HK-2 (cell line): ENCODE measurements at regions not wholly inside any gene's neighbourhood (a gene's known extent, or its start where the extent isn't known, plus 50 kb on each side); places are given as distances from the start of the nearest gene placed in this dataset.

Experiments
- DNase-seq: peaks from one replicate; pipeline ENCODE4 v3.0.0-alpha.2; 2018; ENCODE audit not compliant: unreplicated experiment

DNA sequence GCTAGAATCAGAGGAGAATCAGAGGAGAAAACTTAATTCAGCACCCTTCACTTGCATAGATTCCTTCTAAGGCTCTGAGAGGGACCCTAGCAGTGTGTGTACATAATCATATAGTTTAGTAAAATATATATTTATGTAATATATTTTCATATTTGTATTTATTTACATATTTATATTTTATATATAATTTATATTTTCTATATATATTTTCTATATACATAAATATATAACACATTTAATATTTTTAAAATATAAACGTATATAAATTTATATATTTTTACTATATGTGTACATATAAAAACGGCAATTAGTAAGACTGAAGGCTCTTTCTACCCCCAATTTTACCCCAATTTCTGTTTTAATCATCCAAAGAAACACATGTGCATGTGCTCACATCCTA, 80.3 kb downstream of the NXPE2 start:
- no peak for DNase-seq

DNA sequence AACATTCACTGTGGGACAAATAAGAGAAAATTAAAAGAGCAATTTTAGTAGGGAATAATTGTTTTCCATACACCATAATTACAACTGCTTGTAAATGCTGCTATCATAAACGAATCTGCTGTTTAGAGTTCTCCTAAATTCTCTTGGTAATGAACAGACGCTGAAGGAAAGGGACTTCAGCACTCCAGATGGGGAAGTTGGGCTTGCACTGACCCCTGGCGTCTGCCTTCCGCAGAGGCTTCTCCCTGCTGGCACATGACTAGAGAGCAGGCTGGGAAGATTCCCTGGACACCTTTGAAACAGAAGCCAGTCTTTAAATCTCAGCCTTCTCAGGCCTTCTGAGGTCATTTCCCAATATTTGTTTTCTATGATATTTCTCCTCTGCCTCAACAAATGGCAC, 84.1 kb downstream of the NXPE2 start:
- DNase-seq, result peak; percentile 30

DNA sequence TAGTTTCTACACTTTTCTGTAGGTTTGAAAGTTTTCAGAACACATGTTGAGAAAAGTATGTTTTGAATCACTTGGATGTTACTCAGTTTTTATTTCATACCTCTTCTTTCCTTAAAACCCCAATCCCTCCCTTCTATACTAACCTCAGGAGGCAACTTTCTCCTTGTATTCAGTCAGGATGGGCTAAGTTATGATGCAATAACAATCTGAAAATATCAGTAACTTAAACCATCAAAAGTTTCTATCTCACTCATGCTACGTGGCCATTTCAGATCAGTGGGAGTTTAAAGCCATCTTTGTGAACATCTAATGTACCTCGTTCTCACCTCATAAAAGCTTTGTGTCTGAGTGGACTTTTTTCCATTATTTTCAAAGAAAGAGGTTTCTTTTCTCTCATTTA, 86.2 kb downstream of the NXPE2 start:
- no peak for DNase-seq

DNA sequence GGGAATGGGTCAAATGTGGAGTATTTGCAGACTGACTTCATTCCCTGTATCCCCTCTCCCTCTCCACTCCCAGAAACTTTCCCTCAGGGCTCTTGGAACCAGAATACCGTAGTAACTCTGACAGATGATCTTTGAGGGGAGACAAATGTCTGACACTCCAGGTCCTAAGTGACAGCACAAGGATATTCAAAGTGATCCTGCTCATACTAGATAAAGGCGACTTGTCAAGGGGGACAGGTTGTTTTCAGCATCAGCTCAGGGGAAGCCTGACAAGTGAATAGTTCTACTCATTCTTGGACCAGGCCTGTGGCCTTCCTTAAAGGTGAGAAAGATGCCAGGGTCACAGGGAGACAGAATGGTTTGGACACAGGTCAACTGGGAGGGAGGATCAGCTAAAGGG, 92.8 kb downstream of the NXPE2 start:
- DNase-seq, result no peak

DNA sequence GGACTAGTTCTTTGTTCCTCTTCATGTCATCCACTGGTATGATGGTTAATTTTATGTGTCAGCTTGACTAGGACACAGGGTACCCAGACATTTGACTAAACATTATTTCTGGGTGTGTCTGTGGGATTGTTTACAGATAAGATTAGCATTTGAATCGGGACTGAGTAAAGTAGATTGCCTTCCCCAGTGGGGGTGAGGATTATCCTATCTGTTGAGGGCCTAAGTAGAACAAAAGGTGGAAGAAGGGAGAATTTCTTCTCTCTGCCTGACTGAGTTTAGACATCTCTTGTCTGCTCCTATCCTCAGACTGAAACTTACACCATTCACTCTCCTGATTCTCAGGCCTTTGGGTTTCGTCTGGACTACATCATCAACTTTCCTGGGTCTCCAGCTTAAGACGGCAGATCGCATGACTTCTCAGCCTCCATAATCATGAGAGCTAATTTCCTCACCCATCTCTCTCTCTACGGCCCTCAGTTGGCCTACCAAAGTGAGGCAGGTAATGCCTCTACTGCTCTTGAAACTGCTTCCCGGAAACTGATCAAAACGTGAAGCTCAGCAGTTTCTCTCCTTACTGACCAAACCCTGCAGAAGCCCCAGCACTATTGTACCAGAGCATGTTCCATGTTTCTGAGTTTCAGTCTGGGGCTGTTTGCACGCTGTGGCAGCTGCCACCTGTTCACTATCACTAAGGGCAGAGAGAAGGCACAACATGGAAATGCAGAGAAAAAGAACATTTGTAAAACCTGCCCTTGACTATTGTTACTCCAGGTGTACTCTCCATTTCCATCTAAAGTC, 95.4 kb downstream of the NXPE2 start:
- DNase-seq, result no peak

DNA sequence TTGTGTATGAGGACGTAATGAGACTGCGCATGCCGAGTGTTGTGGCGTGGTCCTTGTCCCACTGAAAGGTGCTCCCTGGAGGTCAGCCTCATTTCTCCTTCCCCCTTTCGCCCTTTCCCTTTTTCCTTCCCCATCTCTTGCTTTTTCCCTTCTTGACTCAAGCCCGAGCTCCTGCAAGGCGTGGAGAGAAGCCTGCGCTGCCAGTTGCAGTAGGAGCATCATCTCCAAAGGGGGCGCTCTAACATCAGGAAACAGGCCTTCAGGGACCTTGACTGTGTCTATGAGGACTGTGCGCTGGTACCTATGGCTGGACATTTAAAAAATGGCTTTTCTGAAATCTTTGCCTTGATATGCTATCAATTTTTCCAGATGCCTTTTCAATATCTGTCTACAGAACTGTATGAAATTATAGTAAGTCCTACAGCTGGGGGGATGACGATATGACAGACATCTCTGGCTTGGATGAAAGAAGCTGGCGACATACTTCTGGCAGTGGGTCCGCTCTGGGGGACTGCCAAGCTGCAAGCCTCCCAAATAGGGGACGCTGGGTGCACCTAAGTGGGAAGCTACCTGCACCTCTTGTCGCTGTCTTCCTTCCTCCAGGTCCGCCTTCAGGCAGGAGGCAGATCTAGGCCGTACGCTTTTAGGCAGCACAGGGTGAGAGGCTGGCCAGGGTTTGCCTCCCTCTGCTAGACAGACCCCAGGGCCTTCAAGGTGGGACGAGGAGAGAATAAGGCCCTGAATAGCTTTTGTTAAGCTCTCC, 96.5 kb downstream of the NXPE2 start:
- peak; percentile 34 for DNase-seq

DNA sequence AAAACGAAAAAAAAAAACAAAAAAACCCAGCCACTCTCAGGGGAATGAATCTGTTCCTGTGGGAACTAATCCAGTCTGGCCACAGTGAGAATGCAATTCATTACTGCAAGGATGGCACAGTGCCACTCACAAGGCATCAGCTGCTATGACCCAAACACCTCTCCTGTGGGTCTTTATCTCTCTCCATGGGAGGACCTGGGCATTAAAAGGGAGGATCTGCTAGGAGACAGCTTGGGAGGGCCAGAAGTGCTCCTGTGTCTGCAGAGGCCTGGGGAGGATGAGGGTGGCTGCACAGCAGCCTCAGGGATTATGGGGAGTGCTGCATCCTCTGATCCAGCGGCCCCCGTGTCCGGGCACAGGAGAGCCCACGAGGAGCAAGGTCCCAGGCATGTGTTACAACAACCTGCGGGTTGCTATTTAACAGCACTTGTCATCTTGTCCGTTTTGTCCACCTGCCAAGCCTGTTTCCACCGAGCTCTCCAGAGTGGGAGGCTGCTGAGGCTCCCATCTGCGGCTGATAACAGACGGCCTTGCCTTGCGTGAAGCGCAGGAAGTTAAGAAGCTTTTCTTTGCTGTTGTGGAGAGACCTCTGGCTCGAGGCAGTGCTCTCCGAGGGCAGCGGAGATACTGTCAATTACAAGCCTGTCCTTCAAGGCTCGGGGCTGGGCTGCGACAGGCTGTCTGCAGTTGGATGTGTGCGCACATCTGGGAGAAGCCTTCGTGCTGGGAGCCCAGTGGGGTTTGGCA, 97.7 kb downstream of the NXPE2 start:
- DNase-seq, result no peak

DNA sequence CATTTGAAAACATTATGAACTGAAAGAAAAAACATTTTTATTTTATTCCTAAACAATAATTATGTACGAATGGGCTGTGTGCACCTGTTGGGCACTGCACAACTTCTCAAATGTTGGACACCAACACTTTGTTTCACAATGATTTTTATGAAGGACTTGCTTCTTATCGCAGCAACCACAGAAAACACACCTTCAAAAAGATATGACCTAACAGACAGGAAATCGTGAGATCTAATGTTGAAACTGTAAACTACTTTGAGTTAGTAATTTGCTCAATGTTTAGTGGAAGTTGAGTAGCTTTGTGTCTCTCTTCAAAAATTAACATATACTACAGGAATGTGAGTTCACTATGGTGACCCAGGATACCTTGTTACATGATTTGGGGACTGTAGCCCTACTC, 98.6 kb downstream of the NXPE2 start:
- DNase-seq, result no peak

DNA sequence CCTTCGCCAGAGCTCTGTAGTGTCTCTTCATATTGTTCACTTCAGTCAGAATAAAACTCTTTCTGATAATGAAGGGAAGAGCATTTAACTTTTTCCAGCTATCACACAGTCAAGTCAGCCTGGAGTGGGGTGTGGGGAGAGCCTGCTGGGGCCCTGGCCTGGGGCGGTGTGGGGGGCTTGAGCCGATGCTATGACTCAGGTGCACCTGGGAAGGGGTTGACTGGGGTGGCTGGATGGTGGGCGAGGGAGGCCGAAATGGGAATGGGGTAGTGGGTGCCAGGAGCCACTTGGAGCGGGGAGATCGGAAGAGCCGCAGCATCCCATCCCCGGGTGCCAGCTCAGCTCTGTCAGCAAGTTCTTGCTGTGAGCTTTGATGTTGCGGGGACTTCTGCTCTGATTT, 100.9 kb downstream of the NXPE2 start:
- no peak for DNase-seq

DNA sequence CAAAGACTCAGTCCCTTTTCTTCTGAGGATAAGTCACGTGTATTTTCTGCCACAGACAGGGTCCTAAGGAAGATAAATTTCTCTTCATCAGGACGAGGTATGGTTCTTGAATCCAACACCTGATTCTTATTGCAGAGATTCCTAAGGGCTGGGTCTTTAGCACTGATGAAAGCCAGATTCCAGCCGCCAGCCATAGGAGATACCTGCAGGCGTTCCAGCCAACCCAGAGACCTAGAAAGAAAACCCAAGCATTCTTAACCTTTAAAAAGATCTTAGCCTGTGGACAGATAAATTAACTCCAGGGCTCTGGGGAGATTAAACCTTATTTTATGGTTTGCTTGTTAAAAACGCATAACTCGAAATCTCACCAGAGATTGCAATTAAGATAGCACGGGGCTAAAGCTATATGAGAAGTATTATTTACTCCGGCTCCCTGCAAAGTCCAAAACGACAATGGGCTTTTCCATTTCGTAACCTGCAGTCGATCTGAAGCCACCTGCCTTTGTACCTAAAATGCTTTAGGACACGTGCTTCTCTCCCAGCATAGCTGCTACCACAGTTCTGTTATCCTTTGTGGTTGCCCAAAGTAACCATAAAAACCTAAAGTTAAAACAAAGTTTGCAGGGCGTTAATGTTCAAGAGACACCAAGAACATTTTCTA, 104.5 kb downstream of the NXPE2 start:
- DNase-seq, result no peak

DNA sequence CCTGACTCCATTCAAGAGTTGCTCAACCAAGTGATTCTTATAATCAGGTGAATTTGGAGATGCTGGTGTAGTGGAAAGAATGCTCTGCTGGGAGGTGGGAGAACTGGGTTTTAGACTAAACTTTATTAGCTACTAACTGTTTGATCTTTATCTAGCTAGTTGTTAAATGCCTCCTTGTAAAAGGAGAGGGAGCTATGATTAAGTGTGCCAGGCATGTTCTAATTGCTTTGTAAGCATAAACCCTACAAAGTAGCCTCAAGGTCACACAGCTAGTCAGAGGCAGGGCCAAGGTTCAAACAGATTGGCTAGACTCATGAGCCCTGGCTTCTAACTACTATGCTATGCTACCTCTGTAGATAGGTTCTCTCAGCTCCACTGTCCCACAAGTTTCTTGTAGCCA, 105.5 kb downstream of the NXPE2 start:
- DNase-seq, result no peak

DNA sequence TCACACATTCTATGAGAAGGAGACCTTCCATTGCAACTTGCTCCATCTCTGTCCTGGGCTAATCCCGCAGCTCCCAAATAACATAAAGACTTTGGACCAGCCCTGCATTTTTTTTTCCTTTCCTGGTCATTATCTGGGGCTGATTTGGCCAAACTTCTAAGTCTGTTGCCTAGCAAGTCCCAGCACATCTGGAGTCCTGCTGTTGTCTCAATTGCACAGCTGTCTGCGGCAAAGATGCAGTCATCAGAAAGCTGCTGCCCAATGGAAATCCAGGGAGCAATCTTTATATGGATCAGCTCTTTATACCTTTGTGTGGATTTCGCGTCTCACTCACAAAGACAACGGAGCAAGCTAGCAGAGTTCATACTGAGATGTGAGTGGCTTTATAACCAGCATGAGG, 105.9 kb downstream of the NXPE2 start:
- DNase-seq, result no peak

DNA sequence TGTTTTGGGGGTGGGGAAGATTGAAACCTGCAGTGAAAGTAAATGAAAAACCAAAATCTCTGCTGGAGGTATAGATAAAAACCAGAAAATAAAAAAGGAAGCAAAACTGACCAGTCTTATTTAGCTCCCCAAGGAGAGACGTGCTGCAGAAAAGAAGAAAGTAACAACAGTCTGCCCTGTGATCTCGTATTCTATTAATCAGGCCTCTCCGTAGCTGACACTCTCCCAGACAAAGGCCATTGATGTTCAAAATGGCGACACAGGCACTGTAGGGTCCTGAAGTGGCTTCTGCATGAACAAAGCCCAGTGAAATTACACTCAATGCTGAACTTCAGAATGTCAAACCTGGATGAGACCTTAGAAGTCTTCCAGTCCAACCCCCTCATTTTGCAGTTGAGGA, 106.6 kb downstream of the NXPE2 start:
- DNase-seq, result no peak

DNA sequence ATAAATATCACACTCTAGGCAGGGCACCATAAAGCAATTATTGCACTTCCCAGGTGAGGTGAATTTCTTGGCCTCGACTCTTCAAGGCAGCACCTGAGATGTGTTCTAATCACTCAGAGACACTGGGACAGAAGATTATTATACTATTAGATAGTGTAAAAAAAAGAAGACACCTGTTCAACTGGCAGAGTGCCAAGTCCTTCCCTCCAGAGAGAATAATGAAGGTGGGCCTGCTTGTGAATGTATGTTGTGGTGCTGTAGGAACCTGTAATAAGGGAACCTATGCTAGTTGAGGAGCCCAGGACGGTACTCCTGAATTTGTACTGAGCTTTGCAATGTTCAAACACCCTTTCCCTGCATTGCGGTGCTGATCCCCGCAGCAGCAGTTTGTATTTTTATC, 107.5 kb downstream of the NXPE2 start:
- no peak for DNase-seq

DNA sequence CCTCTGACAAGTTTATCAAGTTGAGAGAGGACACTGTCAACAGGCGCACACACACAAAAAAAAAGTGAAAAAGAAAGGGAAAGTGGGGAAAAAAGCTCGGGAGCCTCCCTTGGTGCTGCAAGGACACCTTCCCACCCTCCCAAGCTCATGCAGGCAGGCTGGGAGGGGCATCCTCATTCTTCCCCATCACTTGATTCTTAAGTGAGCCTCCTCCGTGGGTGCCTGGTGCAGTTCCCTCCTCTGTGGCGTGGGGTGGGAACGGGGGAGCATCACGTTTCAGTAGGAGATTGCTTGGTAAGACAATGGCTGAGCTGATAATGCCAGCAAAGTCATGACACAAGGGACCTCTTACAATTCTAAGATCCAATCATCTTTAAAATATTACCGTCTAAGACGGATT, 108.8 kb downstream of the NXPE2 start:
- no peak for DNase-seq

DNA sequence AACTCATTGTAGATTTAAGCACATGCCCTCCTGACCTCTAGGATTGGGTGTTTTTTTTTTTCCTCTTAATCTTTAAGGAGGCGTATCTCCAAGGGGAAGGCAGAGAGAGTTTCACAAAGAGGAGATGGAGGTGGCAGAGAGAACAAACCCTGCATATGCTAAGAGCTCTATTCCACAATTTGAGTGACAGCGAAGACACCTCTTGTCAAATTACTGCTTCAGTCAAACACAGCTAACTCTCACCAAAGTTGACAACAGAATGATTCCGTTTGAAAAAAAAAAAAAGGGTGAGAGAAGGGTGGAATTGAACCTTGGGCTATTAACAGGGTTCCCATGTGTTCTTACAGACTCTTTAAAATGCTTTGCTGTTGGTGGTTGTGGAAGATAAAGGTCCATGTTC, 112.6 kb downstream of the NXPE2 start:
- no peak for DNase-seq

DNA sequence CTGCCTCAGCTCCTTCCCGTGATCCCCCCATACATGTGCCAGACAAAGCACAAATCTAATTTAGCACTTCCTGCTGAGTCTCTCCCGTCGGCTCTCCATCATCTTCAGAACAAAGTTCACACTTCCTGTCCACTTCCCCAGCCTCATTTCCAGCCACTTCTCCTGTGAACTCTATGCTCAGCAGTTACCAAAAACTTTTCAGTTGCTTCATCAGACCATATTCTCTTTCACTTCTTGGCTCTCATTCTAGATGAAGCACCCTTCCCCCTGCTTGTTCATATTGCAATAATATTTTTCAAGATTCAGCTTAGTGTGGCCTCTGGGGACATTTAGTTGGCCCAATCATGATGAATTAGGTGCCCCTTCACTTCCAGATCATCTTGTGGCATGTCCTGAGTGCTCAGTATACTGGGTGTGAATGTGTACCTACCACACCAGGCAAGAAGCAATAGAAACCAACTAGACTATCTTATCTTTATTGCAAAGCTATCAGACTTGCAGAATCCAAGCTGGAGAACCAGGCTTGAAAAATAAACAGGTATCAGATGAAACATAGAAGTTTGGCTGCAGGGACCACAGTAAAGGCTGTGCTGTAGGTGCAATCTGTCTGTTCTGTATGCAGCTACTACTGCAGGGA, 115.8 kb downstream of the NXPE2 start:
- DNase-seq, result no peak

DNA sequence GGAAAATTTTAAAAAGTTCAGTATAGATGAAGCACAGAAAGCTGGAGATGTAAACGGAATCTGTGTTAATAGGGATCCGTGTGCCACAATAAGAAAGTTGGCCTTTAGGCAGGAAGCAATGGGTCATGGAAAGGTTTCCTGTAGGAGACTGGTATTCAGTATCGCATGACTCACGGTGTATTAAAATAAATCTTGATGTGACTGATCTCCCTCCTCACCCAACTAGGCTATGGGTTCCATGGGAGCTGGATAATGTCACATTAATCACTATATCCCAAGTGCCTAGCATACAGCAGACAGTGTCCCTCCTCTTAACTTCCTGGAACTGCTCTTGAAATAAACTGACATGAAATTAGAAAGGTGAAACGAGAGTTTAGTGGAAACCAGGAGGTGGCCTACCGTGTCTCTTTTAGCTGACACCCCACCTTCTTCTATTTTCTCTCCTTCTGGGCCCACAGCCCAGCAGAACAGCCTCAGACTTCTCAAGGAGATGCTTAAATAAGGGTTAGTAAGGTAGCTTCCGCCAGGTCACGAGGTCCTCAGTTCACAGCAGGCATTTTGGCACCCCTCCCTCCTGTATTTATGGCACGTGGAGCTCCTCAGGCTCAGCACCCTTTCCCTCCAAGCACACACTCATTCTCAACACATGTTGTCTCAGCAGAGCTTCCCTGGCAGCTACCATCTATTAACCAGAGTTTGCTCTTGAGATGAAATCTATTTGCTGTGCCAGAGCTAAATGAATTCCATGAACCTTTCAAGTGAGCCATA, 118.8 kb downstream of the NXPE2 start:
- DNase-seq, result no peak

DNA sequence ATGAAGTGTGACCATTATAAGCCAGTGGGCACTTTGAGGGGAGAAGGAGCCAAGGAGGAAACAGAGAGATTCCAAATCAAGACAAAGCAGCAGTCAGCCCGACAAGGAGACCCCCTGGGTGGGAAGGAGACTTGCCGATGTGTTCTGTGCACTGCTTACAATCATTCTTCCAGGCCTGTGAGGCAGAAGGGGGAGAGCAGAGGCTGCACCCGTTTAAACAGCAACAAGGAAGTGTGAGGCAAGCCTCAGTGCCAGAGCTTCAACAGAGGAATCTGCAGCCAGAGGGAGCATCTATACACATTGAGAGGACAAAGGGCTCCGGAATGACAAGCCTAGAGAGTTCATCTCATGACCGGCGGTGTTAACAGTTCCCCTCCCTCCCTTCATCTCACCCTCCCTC, 121.1 kb downstream of the NXPE2 start:
- DNase-seq, result no peak

DNA sequence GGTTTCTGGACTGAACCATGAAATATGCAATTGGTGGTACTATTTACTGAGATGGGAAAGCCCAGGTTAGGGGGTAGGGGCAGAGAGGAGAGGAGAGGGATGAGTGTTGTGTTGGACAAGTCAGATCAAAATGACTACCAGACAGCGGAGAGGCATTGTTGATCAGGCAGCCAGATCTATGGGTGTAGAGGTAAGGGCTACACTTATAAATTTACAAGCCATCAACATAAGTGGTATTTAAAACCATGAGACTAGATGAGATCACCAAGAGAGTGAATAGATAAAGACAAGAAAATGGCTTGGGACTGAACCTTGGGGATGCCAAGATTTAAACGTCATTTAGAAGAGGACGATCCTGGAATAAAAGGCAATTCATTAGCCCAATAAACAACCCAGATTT, 123.4 kb downstream of the NXPE2 start:
- DNase-seq, result no peak

DNA sequence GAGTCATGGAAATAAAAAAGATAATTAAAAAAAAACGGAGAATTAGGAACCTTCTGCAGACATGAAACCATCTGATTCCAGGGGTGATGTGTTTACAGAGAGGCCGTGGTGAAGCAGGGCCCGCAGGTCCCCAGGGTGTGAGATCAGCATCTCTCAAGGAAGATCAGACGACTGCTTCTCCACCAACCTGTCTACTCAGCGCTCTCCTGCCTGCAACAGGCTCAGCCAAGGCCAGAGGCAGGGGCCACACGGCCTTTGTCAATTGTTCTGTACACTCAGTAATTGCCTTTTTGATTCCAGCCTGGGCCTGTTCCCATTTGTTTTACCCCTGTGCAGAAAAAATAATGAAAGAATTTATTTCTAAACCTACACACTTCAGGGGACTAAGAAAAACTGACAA, 124.6 kb downstream of the NXPE2 start:
- no peak for DNase-seq
